BLaER1 treated with 17β-estradiol and CSF1 and Interleukin-3, amounts not matched to agents 10 nM and 100 nM (cell line): ENCODE measurements at regions not wholly inside any gene's neighbourhood (a gene's known extent, or its start where the extent isn't known, plus 50 kb on each side); places are given as distances from the start of the nearest gene placed in this dataset.

Source experiments
- H3K27ac ChIP-seq, 11 experiments: shearing (Covaris generic); formaldehyde crosslinking; 2 replicates each; pipeline ENCODE4 v1.8.1; 2022
- H3K27me3 ChIP-seq, 11 experiments: shearing (Covaris generic); formaldehyde crosslinking; 2 replicates each; pipeline ENCODE4 v1.8.1; 2022
- H3K36me3 ChIP-seq, 11 experiments: shearing (Covaris generic); formaldehyde crosslinking; 2 replicates each; pipeline ENCODE4 v1.8.1; 2022
- H3K4me1 ChIP-seq, 10 experiments: shearing (Covaris generic); formaldehyde crosslinking; 2 replicates each; pipeline ENCODE4 v1.8.1; 2022
- H3K4me2 ChIP-seq, 11 experiments: shearing (Covaris generic); formaldehyde crosslinking; 2 replicates each; pipeline ENCODE4 v1.8.1; 2022
- H3K4me3 ChIP-seq, 10 experiments: shearing (Covaris generic); formaldehyde crosslinking; 2 replicates each; pipeline ENCODE4 v1.8.1; 2022
- H3K9ac ChIP-seq, 11 experiments: shearing (Covaris generic); formaldehyde crosslinking; 2 replicates each; pipeline ENCODE4 v1.8.1; 2022
- H3K9me3 ChIP-seq, 11 experiments: shearing (Covaris generic); formaldehyde crosslinking; replicated peaks in 1 of 11; 2 replicates each; pipeline ENCODE4 v1.8.1; 2022
- H4K20me1 ChIP-seq, 11 experiments: shearing (Covaris generic); formaldehyde crosslinking; 2 replicates each; pipeline ENCODE4 v1.8.1; 2022
- Cebpa-rat ChIP-seq, 11 experiments: shearing (Covaris generic); IDR thresholded peaks; 2 replicates each; pipeline ENCODE4 v1.8.1; 2022

DNA sequence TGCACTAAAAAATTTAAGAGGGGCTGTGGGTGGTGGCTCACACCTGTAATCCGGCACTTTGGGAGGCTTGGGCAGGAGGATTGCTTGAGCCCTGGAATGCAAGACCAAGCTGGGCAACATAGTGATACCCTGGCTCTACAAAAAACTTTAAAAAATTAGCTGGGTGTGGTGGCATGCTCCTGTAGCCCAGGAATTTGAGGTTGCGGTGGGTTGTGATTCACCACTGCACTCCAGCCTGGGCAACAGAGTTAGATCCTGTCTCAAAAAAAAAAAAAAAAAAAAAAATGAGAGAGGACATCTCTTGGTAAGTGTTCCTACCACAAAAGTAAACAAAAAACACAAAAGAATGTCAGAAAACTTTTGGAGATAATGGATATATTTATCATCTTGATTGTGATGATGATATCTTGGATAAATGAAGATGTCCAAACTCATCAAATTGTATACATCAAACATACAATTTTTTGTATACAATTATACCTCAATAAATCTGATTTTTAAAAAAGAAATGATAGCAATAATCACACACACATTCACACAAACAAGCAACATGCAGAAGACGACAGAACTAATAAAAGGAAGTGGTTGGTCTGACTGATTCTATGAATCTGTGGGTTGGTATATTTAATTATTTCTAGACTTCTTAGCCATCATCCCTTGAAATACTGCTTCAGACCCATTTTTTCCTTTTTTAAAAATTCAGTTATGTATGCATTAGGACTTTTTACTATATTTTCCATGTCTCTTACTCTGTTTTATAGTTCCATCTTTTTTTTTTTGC lies 465.9 kb downstream of the PLA2G4A start:
- no peak overlapping the region for H3K4me2 ChIP-seq
- H3K4me1 ChIP-seq, result no peaks in the 10 kb centered on the region
- H3K4me3 ChIP-seq, result no peak overlapping the region
- no peaks in the 10 kb centered on the region for H3K36me3 ChIP-seq
- no peaks in the 10 kb centered on the region for H3K9me3 ChIP-seq
- no peaks in the 10 kb centered on the region for H3K27me3 ChIP-seq
- H3K27ac ChIP-seq, result no peak overlapping the region
- H4K20me1 ChIP-seq, result no peaks in the 10 kb centered on the region
- no peak for TF ChIP-seq Cebpa-rat (IDR thresholded peaks at IDR 0.05)
- no peak overlapping the region for H3K9ac ChIP-seq

DNA sequence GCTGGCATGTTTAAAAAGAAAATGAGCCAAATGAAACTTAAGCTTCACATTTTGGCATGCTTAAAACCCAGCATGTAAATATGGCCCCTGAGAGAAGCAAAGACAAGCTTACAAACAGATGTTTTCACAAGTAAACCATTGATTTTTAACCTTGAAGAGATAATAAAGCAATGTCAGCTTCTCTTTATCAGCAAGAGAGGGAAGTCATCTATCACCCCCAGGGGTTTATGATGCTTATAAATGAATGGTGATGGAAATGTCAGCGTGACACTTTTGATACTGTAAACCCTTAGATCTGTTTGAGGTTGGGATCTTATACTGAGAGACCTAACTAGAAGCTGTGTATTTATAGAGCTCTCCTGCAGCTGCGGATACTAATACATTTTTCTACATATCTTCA lies 471.3 kb downstream of the PLA2G4A start:
- Histone ChIP-seq H3K4me1 (no peaks in the 10 kb centered on the region), H3K27ac (no peak overlapping the region), H3K4me2 (no peak overlapping the region), H3K27me3 (no peaks in the 10 kb centered on the region), H3K9me3 (peaks cover 0 to 5% (median 0%) of the 10 kb centered on the region in 11 experiments; a peak in 4 of 22 replicates), H3K4me3 (no peak overlapping the region), H4K20me1 (no peaks in the 10 kb centered on the region), H3K36me3 (no peaks in the 10 kb centered on the region), H3K9ac (no peak overlapping the region)
- TF ChIP-seq Cebpa-rat (IDR thresholded peaks at IDR 0.05), result no peak

DNA sequence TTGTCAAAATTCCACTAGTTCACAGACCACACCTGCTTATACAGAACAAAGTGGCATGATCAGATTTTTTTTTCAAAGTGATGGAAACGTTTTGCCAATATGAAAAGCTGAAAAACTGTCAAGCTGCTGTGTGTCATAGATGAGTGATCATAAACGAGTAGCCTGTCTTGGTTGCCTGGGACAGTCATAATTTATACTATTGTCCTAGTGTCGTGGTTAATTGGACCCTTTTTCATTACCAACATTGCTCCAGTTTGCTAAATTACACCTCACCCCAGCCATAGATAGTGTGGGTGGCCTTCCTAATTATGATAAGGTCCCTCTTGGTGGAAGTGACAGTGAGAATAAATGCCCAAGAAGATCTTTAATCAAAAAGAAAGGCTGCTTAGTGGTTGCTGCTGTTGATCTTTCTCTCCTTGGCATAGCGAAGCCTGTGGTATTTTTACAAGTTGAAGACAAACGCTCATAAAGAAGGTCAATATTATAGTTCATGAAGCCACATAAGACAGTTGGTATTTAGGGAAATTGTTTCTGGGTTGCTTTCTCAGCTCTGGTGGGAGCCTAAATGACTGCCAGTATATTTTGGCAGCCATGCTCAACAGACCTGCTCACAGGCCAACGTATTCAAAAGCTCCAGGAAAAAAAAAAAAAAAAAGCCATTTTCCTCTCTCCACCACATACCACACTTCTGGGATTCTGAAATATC lies 478.1 kb downstream of the PLA2G4A start:
- Histone ChIP-seq H3K27me3 (no peaks in the 10 kb centered on the region), H3K4me3 (no peak overlapping the region), H4K20me1 (no peaks in the 10 kb centered on the region), H3K4me1 (peaks cover 0 to 3% (median 0%) of the 10 kb centered on the region in 10 experiments; a peak in 1 of 20 replicates), H3K27ac (no peak overlapping the region), H3K36me3 (no peaks in the 10 kb centered on the region), H3K4me2 (no peak overlapping the region), H3K9ac (no peak overlapping the region), H3K9me3 (peaks cover 0 to 5% (median 0%) of the 10 kb centered on the region in 11 experiments; a peak in 4 of 22 replicates)
- TF ChIP-seq Cebpa-rat (IDR thresholded peaks at IDR 0.05), result no peak

DNA sequence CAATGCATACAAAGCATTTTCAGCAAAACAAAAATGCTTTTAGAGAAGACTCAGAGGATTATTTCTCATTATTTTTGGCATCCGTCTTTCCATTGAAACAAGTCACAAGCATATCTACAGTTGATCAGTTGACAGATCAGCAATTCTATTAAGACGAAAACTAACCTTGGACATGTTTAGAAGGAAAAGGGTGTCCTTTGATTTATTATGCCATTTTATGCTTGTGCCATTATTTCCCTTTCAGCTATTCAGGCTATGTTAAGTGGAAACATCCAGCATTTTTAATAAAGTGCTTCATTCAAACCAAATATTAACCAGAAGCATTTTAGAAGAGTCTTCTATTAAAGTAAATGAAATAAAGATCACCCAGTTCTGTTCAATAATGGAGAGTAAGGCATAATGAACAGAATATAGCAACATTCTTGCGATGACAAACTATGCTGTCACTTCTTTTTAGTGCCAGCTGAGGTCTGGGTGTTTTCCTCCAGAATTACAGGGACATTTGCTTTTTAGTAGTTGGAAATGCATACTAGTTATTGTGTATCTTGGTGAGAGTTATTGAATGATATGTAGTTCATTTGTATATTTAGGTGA lies 481.4 kb downstream of the PLA2G4A start:
- Histone ChIP-seq H3K36me3 (no peaks in the 10 kb centered on the region), H3K9me3 (no peaks in the 10 kb centered on the region), H3K27me3 (no peaks in the 10 kb centered on the region), H3K9ac (no peak overlapping the region), H3K4me2 (no peak overlapping the region), H3K27ac (no peak overlapping the region), H3K4me1 (peaks cover 0 to 3% (median 0%) of the 10 kb centered on the region in 10 experiments; a peak in 1 of 20 replicates), H4K20me1 (no peaks in the 10 kb centered on the region), H3K4me3 (no peak overlapping the region)
- no peak for TF ChIP-seq Cebpa-rat (IDR thresholded peaks at IDR 0.05)

GRCh38 chr1:187313115-187313514 lies 484.4 kb downstream of the PLA2G4A start:
- no peaks in the 10 kb centered on the region for H3K27me3 ChIP-seq
- no peak overlapping the region for H3K4me3 ChIP-seq
- H3K4me1 ChIP-seq, result peaks cover 0 to 3% (median 0%) of the 10 kb centered on the region in 10 experiments; a peak in 1 of 20 replicates
- no peak for TF ChIP-seq Cebpa-rat (IDR thresholded peaks at IDR 0.05)
- no peak overlapping the region for H3K27ac ChIP-seq
- H3K9me3 ChIP-seq, result no peaks in the 10 kb centered on the region
- H3K9ac ChIP-seq, result no peak overlapping the region
- no peaks in the 10 kb centered on the region for H4K20me1 ChIP-seq
- H3K4me2 ChIP-seq, result no peak overlapping the region
- H3K36me3 ChIP-seq, result no peaks in the 10 kb centered on the region

DNA sequence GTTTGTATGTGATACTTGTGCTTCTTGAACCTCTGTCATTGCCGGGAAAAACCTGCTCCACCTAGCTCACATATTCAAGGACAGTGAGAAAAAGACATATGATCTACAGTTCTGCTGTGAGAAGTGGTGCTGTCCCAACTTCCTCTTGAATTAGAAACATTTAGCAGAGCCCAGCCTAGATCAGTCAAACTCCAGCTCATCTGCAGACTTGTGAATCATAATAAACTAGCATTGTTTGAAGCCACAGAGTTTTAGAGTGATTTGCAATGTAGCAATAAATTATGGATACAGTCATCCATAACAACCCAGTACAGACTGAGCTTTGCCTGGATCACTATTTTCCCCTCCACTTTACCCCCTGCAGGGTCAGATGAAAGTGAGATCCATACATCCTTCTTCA lies 497.8 kb downstream of the PLA2G4A start:
- no peak overlapping the region for H3K4me2 ChIP-seq
- no peaks in the 10 kb centered on the region for H3K27me3 ChIP-seq
- no peak for TF ChIP-seq Cebpa-rat (IDR thresholded peaks at IDR 0.05)
- H3K27ac ChIP-seq, result no peak overlapping the region
- no peaks in the 10 kb centered on the region for H4K20me1 ChIP-seq
- H3K4me1 ChIP-seq, result no peaks in the 10 kb centered on the region
- no peak overlapping the region for H3K9ac ChIP-seq
- no peaks in the 10 kb centered on the region for H3K36me3 ChIP-seq
- no peaks in the 10 kb centered on the region for H3K9me3 ChIP-seq
- H3K4me3 ChIP-seq, result no peak overlapping the region

- Histone ChIP-seq H3K27ac (no peak overlapping the region), H3K27me3 (no peaks in the 10 kb centered on the region), H3K9ac (no peak overlapping the region), H3K36me3 (no peaks in the 10 kb centered on the region), H4K20me1 (no peaks in the 10 kb centered on the region), H3K4me2 (no peak overlapping the region), H3K4me1 (no peaks in the 10 kb centered on the region), H3K9me3 (0 out of 22 replicates have a peak, but pooled peaks cover 0 to 2% (median 0%) of the 10 kb centered on the region in 11 experiments), H3K4me3 (no peak overlapping the region)
- TF ChIP-seq Cebpa-rat (IDR thresholded peaks at IDR 0.05), result no peak
Observed at GRCh38 chr1:187336441-187337168, 507.9 kb downstream of the PLA2G4A start.

GRCh38 chr1:187338762-187339412 lies 510.1 kb downstream of the PLA2G4A start:
- TF ChIP-seq Cebpa-rat (IDR thresholded peaks at IDR 0.05), result no peak
- Histone ChIP-seq H3K4me3 (no peak overlapping the region), H4K20me1 (no peaks in the 10 kb centered on the region)

DNA sequence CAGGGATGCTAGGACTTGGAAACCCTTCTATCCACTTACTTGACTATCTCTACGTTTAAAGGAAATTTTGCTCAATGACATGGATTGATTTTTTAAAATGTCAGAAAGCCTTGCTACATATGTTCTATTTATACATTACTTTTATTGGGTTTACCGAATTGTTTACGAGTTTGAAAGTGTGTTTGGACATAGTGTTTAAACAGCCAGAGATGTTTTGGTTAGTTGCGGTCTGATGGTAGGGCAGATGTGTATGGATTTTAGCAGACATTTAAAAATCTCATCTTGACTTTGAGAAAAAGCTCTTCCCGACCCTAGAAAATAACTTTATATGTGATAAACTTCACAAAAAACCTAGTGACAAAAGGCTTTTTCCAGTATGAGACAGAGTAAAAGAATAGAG lies 513.7 kb downstream of the PLA2G4A start:
- no peak for TF ChIP-seq Cebpa-rat (IDR thresholded peaks at IDR 0.05)
- H3K9ac ChIP-seq, result no peak overlapping the region
- no peaks in the 10 kb centered on the region for H3K4me1 ChIP-seq
- H3K36me3 ChIP-seq, result no peaks in the 10 kb centered on the region
- H3K4me2 ChIP-seq, result no peak overlapping the region
- no peaks in the 10 kb centered on the region for H3K9me3 ChIP-seq
- H3K4me3 ChIP-seq, result no peak overlapping the region
- no peaks in the 10 kb centered on the region for H3K27me3 ChIP-seq
- no peak overlapping the region for H3K27ac ChIP-seq
- no peaks in the 10 kb centered on the region for H4K20me1 ChIP-seq

More at GRCh38 chr1:187338762-187339412, 510.1 kb downstream of the PLA2G4A start:
- H3K4me1 ChIP-seq, result no peaks in the 10 kb centered on the region
- H3K27ac ChIP-seq, result no peak overlapping the region
- H3K9ac ChIP-seq, result no peak overlapping the region
- no peaks in the 10 kb centered on the region for H3K9me3 ChIP-seq
- no peaks in the 10 kb centered on the region for H3K27me3 ChIP-seq
- no peak overlapping the region for H3K4me2 ChIP-seq
- no peaks in the 10 kb centered on the region for H3K36me3 ChIP-seq
